H1 (cell line): ENCODE measurements at regions not wholly inside any gene's neighbourhood (a gene's known extent, or its start where the extent isn't known, plus 50 kb on each side); places are given as distances from the start of the nearest gene placed in this dataset.

Source experiments
- ATF2 ChIP-seq: IDR thresholded peaks from 2 replicates; pipeline ENCODE4 v1.6.1; 2012; ENCODE audit warnings: low read length, inconsistent platforms
- BRCA1 ChIP-seq: IDR thresholded peaks from 2 replicates; pipeline ENCODE4 v1.6.1; 2012; ENCODE audit warnings: low read depth, low read length, improper control_type of control experiment
- EP300 ChIP-seq, 2 experiments: IDR thresholded peaks; 1 replicate in 1 of 2; 2 replicates in 1 of 2; pipeline ENCODE4 v1.6.1; 2011 to 2012; ENCODE audit warnings: low read depth in 2 of 2, low read length in 2 of 2, mild to moderate bottlenecking in 2 of 2, borderline replicate concordance in 1 of 2, inconsistent platforms in 1 of 2, moderate library complexity in 1 of 2
- EZH2 ChIP-seq: fragments of 200-600 bp; sonication (generic); IDR thresholded peaks from 2 replicates; pipeline ENCODE4 v1.7.1; 2012; ENCODE audit warnings: low read depth, mild to moderate bottlenecking, moderate library complexity, low read length, inconsistent platforms; ENCODE audit not compliant: severe bottlenecking
- KDM5A ChIP-seq: fragments of 200-600 bp; IDR thresholded peaks from 2 replicates; pipeline ENCODE4 v1.7.1; 2012; ENCODE audit warnings: mild to moderate bottlenecking, low read length, inconsistent platforms, mixed read lengths
- MAFK ChIP-seq: IDR thresholded peaks from 2 replicates; pipeline ENCODE4 v1.6.1; 2012; ENCODE audit warnings: low read depth, mild to moderate bottlenecking, improper control_type of control experiment, low read length
- POLR2A ChIP-seq, 2 experiments: IDR thresholded peaks; 1 replicate in 1 of 2; 2 replicates in 1 of 2; pipeline ENCODE4 v1.6.1; 2011; ENCODE audit warnings: low read depth in 2 of 2, low read length in 2 of 2, mild to moderate bottlenecking in 2 of 2; ENCODE audit errors: control extremely low read depth in 1 of 2
- RBBP5 ChIP-seq: IDR thresholded peaks from 2 replicates; pipeline ENCODE4 v1.7.1; 2012; ENCODE audit warnings: low read depth, mild to moderate bottlenecking, inconsistent platforms, low read length, moderate library complexity, borderline replicate concordance
- SRF ChIP-seq: IDR thresholded peaks from 2 replicates; pipeline ENCODE4 v1.6.1; 2011; ENCODE audit warnings: mild to moderate bottlenecking, low read depth, low read length, moderate library complexity
- TAF1 ChIP-seq: IDR thresholded peaks from 2 replicates; pipeline ENCODE4 v1.6.1; 2011; ENCODE audit warnings: mild to moderate bottlenecking, low read depth, low read length
- YY1 ChIP-seq: IDR thresholded peaks from 2 replicates; pipeline ENCODE4 v1.6.1; 2011; ENCODE audit warnings: low read depth, mild to moderate bottlenecking, low read length
- ZNF274 ChIP-seq: IDR thresholded peaks from 2 replicates; pipeline ENCODE4 v1.7.0; 2012; ENCODE audit warnings: low read length, borderline replicate concordance; ENCODE audit errors: extremely low read depth
- TF ChIP-seq, protein P1 (sequence below), 3 experiments: IDR thresholded peaks; 1 replicate in 2 of 3; 2 replicates in 1 of 3; pipeline versions ENCODE4 v1.5.1 to v1.6.1; 2011; ENCODE audit warnings: low read length in 3 of 3, mild to moderate bottlenecking in 3 of 3, inconsistent platforms in 2 of 3, low read depth in 1 of 3, moderate library complexity in 1 of 3; ENCODE audit not compliant: insufficient read depth in 1 of 3; ENCODE audit errors: control extremely low read depth in 1 of 3

DNA sequence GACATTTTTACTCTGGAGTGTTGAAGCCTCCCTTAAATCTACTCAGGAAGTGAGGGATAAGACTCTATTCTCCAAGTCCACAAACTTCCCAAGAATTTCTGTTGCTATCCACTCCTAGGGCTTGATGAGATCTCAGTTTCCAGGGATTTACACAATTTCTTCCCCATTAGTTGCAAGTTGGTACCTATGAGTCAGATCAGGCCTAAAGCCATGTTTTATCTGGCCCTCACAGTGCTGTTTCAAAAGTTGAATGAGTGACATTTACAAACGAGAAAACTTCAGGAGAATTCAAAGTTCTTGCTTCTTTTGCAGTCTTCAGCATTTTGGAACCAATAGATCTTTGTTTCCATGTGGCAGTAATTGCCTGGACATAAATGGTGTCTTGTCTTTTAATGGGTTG is 156.4 kb upstream of the SYT10 start:
- no peak for TF ChIP-seq EZH2
- TF ChIP-seq, protein P1, sequence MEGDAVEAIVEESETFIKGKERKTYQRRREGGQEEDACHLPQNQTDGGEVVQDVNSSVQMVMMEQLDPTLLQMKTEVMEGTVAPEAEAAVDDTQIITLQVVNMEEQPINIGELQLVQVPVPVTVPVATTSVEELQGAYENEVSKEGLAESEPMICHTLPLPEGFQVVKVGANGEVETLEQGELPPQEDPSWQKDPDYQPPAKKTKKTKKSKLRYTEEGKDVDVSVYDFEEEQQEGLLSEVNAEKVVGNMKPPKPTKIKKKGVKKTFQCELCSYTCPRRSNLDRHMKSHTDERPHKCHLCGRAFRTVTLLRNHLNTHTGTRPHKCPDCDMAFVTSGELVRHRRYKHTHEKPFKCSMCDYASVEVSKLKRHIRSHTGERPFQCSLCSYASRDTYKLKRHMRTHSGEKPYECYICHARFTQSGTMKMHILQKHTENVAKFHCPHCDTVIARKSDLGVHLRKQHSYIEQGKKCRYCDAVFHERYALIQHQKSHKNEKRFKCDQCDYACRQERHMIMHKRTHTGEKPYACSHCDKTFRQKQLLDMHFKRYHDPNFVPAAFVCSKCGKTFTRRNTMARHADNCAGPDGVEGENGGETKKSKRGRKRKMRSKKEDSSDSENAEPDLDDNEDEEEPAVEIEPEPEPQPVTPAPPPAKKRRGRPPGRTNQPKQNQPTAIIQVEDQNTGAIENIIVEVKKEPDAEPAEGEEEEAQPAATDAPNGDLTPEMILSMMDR (IDR thresholded peaks at IDR 0.05; ENCODE audit: control extremely low read depth in 1 of 3, insufficient read depth in 1 of 3, low read depth in 1 of 3, low read length in 3 of 3): no peak
- TF ChIP-seq YY1: no peak
- TF ChIP-seq ATF2: no peak
- no peak for TF ChIP-seq POLR2A (IDR thresholded peaks at IDR 0.05; ENCODE audit: control extremely low read depth in 1 of 2, low read depth in 2 of 2, low read length in 2 of 2)
- no peak for TF ChIP-seq ZNF274
- TF ChIP-seq TAF1: no peak
- no peak for TF ChIP-seq RBBP5
- no peak for TF ChIP-seq MAFK
- no peak for TF ChIP-seq BRCA1
- TF ChIP-seq SRF: no peak
- no peak for TF ChIP-seq EP300 (IDR thresholded peaks at IDR 0.05; ENCODE audit: borderline replicate concordance in 1 of 2, low read depth in 2 of 2, low read length in 2 of 2)
- TF ChIP-seq KDM5A: no peak
